GM18909 (cell line): ENCODE measurements at regions not wholly inside any gene's neighbourhood (a gene's known extent, or its start where the extent isn't known, plus 50 kb on each side); places are given as distances from the start of the nearest gene placed in this dataset.

Experiments
- ATAC-seq: cut with Tn5 transposase; IDR thresholded peaks from one replicate; pipeline ENCODE4 v1.9.1; 2021; ENCODE audit warnings: mild to moderate bottlenecking; ENCODE audit not compliant: unreplicated experiment, poor library complexity

- no peak for ATAC-seq
Measured at GRCh38 chr15:62591842-62592838, 427.1 kb upstream of the C2CD4B start.

GRCh38 chr15:62592920-62593319 lies 427.8 kb upstream of the C2CD4B start:
- ATAC-seq: no peak

- ATAC-seq: no peak
Measured at GRCh38 chr15:62593681-62594399, 428.8 kb upstream of the C2CD4B start.

GRCh38 chr15:62598217-62598616 lies 433.1 kb upstream of the C2CD4B start:
- no peak for ATAC-seq

GRCh38 chr15:62599791-62600777 lies 435.0 kb upstream of the C2CD4B start:
- ATAC-seq: no peak

- ATAC-seq: no peak
Measured at GRCh38 chr15:62601777-62602545, 436.9 kb upstream of the C2CD4B start.

GRCh38 chr15:62603742-62604141 lies 438.7 kb upstream of the C2CD4B start:
- no peak for ATAC-seq

- no peak for ATAC-seq
Measured at GRCh38 chr15:62605282-62605681, 437.3 kb upstream of the TPM1 start.

- no peak for ATAC-seq
Measured at GRCh38 chr15:62606376-62607113, 436.0 kb upstream of the TPM1 start.

- ATAC-seq: no peak
Measured at GRCh38 chr15:62607114-62607462, 435.5 kb upstream of the TPM1 start.

GRCh38 chr15:62607643-62608042 lies 434.9 kb upstream of the TPM1 start:
- ATAC-seq: no peak

GRCh38 chr15:62608369-62608768 lies 434.2 kb upstream of the TPM1 start:
- no peak for ATAC-seq

- no peak for ATAC-seq
Measured at GRCh38 chr15:62610265-62610869, 432.2 kb upstream of the TPM1 start.

GRCh38 chr15:62611002-62611401 lies 431.5 kb upstream of the TPM1 start:
- ATAC-seq: no peak

GRCh38 chr15:62612183-62612733 lies 430.3 kb upstream of the TPM1 start:
- no peak for ATAC-seq

- ATAC-seq: no peak
Measured at GRCh38 chr15:62612771-62613170, 429.8 kb upstream of the TPM1 start.

- ATAC-seq: no peak
Measured at GRCh38 chr15:62616746-62617145, 425.8 kb upstream of the TPM1 start.

- no peak for ATAC-seq
Measured at GRCh38 chr15:62617741-62618140, 424.8 kb upstream of the TPM1 start.
